NCI-H1436 (cell line): ENCODE measurements at regions not wholly inside any gene's neighbourhood (a gene's known extent, or its start where the extent isn't known, plus 50 kb on each side); places are given as distances from the start of the nearest gene placed in this dataset.
A peak's percentile ranks its signal among the peaks of the same experiment; 100 is the strongest.

Source experiments
- DNase-seq: peaks from one replicate; lab custom pipeline; 2025; lab: John Stamatoyannopoulos, UW

DNA sequence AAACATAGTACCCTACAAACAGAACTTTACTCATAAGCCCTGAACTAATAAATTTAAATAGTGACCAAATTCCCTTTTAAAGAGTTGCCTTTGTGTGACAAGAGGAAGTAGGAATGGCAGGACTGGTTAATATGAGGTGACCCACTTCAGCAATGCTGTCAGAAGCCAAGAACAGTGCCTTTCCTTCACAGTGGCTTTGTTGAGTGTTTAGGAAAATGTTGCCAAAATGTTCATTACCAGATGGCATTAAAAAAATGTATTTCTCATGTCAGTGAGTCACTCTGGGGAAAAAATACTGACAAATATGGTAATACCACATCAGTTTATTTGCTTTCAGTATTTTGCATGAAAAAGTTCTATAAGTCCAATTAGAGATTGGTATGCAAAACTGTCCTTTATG is 103.3 kb downstream of the DIRAS2 start:
- no peak for DNase-seq

DNA sequence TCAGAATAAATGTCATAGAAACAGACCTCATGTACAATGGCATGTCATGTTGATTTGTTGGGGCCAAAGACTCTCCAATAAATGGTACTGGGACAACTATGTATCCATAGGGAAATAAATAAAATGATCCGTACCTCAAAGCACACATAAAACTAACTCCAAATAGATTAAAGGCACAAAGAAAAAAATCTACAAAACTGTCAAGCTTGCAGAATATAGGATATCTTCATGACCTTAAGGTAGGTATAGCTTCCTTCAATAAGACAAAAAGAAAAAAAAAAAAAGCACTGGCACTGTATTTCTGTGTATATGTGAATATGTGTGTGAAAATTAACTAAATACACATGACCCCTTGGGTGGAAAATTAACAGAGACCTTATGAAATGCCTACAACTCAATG is 101.9 kb downstream of the DIRAS2 start:
- no peak for DNase-seq

DNA sequence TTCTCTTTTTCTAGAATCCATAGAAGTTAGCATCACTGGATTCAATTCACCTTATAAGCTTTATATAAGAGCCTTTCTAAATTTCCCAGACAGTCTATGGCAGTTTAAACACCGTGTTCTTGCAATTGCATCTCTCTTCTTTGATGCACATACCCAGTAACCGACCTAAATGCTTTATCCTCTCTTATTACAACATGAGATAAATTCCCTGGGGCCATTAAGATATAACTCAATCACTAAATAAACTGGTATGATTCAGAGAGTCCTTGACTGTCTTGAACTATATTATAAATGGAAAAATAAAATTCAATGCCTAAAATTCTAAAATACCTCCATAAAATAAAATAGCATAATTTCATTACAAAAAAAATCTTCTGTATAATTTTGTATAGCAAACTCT is 98.1 kb downstream of the DIRAS2 start:
- DNase-seq, result peak; percentile 12

DNA sequence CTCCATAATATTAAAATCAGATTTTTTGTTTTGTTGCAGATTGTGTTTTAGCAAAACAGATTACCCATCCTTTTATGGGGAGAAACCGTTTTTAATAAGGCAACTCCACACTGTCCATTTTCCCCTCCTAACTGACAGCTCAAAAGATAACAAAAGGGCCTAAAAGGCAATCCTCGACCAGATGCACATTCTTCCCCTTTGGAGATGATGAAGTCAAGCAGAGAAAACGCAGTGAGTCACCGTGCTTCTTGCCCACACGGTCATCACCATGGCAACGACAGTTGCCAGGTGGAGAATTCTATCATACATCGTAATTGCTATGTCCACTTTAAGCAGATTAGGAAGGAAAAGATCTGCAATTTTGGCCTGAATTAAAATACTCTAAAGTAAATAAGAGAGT is 96.4 kb downstream of the DIRAS2 start:
- DNase-seq, result peak; percentile 89

DNA sequence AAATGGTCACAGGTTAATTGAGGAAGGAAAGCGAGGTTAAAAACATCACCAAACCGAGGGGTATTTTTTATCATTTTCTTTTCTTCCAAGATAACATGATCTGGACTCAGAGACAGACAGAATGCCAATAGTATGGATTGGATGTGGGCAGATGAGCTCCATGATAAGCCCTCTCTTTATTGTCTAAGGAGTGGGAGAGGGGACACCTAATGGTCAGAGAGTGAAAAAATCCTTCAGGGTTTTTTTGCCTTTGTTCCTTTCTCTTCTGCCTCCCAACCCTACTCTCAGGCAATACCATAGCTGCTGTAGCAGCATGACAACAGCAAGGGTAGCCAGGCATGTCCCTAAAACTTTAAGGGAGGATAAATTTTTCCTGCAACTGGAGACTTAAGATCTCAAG is 94.7 kb downstream of the DIRAS2 start:
- no peak for DNase-seq

DNA sequence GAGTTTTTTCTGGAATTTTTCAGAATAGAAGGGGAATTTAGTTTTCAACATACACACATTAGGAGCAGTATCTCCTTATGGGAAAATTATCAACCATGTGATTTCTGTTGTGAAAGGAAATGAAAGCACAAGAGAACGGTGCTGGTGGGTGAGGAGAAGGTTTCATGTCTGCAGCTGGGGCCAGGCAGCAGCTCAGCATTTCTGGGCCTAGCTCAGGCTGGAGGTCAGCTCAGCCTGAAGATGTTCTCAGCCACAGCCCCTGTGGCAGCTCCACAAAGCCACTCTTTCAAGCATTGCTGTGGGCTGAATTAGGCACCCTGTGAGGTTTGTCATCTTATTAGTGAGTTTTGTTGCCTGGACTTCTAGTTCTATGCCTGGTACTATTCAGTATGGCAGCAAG is 90.3 kb downstream of the DIRAS2 start:
- DNase-seq, result no peak

DNA sequence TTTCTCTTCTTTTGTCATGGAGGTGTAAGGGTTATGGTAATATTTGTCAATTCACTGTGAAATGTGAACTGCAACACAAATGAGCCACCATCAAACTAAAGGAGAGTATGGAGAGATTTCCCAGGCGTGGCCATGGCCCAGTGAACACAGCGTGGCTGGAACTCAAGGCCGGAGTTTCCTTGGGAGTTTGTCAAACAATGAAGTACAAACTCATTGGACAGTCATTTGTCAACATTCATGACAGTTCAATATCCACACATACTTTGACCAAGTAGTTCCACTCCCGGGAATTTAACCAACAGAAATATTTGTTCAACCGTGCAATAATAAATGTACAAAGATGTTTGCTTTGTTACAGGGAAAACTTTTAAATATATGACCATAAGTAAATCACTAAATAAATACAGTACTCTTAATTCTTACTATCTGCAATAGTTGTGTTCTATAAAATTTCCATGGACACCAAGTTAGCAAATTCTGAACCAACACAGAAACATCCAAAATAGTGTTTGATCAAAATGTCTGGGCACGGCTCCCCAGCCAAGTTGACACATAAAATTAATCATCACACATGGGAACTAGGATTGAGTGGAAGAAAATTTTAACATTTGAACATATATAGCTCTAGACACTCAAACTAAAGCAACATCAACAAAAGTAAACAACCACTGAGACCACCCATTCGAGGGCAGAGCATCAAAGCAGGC is 87.1 kb downstream of the DIRAS2 start:
- DNase-seq, result no peak

DNA sequence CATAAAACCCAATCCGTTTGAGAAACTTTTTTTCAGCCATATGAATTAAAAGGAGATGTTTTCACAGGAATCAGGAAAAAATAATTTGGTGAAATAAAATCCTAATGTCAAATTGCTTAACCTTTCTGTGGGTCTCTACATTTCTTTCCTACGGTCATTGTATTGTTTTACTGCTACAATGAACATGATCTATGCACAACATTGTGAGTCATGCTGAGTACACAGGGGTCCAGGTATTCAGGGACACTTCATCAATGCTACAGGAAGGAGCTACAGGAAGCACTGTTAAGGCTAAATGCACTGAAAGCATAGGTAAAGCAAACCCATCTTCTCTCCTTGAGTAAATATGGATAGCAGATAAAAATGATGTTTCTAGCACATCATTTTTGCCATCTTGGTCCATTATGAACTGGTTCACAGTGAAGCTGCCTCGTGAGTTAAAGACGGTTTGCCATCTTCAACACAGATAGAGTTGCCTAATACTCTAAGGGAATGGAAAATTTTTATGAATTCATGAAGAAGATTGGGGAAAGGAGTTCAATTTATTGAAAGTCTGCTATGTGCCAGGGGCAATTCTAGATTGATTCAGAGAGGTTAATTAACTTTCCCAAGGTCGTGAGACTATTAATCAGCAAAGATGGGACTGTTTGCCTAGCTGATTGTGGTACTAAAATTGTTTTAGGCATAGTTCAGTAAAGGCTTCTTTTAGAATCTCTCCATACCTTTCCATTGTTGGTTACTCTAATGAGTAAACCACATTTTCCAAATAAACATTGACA is 85.5 kb downstream of the DIRAS2 start:
- no peak for DNase-seq

DNA sequence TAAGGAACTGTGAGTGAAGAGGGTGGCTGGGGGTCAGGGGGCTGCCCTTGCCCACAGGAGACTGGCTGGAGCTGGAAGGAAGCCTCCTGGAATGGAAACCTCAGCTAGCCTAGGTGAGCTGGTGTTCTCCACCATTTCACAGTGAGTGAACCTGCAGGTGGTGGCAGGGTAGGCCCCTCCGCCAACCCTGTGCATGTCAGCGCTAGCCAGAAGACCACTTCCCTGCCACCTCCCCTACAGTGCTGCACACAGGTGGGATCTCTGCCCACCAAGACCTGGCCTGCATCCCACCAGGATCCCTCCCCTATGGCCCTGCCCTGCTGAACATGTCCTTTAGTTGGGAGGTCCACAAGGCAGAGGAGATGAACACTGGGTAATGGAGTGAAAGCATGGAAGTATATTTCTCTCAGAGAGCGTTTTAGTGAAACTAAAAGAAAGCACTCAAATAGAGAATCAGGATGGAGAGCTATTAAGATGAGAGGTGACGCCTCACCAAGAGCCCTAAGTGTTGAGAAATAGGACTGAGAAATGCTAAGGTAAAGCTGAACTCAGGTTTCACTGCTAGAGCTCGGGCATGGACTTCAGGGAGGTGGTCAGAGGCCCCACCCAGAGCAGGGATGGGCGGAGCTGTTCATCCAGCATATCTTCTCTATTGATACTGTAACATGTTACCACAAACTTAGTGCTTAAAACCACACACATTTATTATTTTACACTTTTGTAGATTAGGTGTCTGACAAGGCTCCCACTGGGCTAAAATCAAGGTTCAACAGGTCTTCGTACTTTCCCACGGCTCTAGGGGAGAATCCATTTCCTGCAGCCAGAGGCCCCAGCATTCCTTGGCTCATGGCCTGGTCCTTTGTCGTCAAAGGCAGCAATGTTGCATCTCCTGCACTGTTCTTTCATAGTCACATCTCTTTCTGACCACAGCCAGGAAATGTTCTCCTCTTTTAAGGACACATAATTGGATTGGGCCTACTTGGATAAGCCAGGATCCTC is 83.2 kb downstream of the DIRAS2 start:
- DNase-seq, result no peak
